Astrocyte (in vitro differentiated cells and primary cell): ENCODE measurements at regions not wholly inside any gene's neighbourhood (a gene's known extent, or its start where the extent isn't known, plus 50 kb on each side); places are given as distances from the start of the nearest gene placed in this dataset.

Experiments
- DNase-seq: peaks from one replicate; pipeline ENCODE4 v3.0.0-alpha.2; 2010; ENCODE audit warnings: low read depth
- FAIRE-seq: peaks from 2 replicates; lab custom pipeline; 2011; peaks lifted over from hg19 to GRCh38; lab: Jason Lieb, UNC
- H2AFZ ChIP-seq: 2 replicates; pipeline ENCODE4 v1.6.0; 2012; ENCODE audit warnings: low read depth, low read length, inconsistent platforms
- H3K27ac ChIP-seq: 2 replicates; pipeline ENCODE4 v1.5.1; 2011; ENCODE audit warnings: low read depth, low read length, inconsistent platforms
- H3K27me3 ChIP-seq: 2 replicates; pipeline ENCODE4 v1.6.0; 2011; ENCODE audit warnings: low read length, inconsistent platforms; ENCODE audit not compliant: insufficient read depth
- H3K36me3 ChIP-seq: 2 replicates; pipeline ENCODE4 v1.5.1; 2011; ENCODE audit warnings: low read length, inconsistent platforms; ENCODE audit not compliant: insufficient read depth
- H3K4me1 ChIP-seq: 2 replicates; pipeline ENCODE4 v1.5.1; 2011; ENCODE audit warnings: low read length, inconsistent platforms; ENCODE audit not compliant: insufficient read depth
- H3K4me2 ChIP-seq: 2 replicates; pipeline ENCODE4 v1.6.0; 2012; ENCODE audit warnings: low read length, inconsistent platforms
- H3K4me3 ChIP-seq: 2 replicates; pipeline ENCODE4 v1.5.1; 2011; ENCODE audit warnings: low read depth, mild to moderate bottlenecking, low read length, inconsistent platforms; ENCODE audit not compliant: insufficient read depth
- H3K79me2 ChIP-seq: 2 replicates; pipeline ENCODE4 v1.6.0; 2012; ENCODE audit warnings: mild to moderate bottlenecking, low read length, inconsistent platforms; ENCODE audit not compliant: insufficient read depth
- H3K9ac ChIP-seq: 2 replicates; pipeline ENCODE4 v1.6.0; 2012; ENCODE audit warnings: mild to moderate bottlenecking, low read length, inconsistent platforms
- H3K9me3 ChIP-seq: 2 replicates; pipeline ENCODE4 v1.5.1; 2012; ENCODE audit warnings: low read depth, mild to moderate bottlenecking, low read length, inconsistent platforms; ENCODE audit not compliant: insufficient read depth
- H4K20me1 ChIP-seq: 2 replicates; pipeline ENCODE4 v1.6.0; 2012; ENCODE audit warnings: low read length, inconsistent platforms; ENCODE audit not compliant: insufficient read depth
- H3K27ac Mint-ChIP-seq: one replicate; pipeline ENCODE4 v1.8.0; 2021; ENCODE audit warnings: mild to moderate bottlenecking, mixed read lengths; ENCODE audit not compliant: unreplicated experiment
- H3K27me3 Mint-ChIP-seq: one replicate; pipeline ENCODE4 v1.8.0; 2021; ENCODE audit warnings: low read depth, mixed read lengths; ENCODE audit not compliant: unreplicated experiment
- H3K36me3 Mint-ChIP-seq: one replicate; pipeline ENCODE4 v1.8.0; 2021; ENCODE audit warnings: low read depth, mixed read lengths; ENCODE audit not compliant: unreplicated experiment
- H3K4me1 Mint-ChIP-seq: one replicate; pipeline ENCODE4 v1.8.0; 2021; ENCODE audit warnings: low read depth, mixed read lengths; ENCODE audit not compliant: unreplicated experiment
- H3K4me3 Mint-ChIP-seq: one replicate; pipeline ENCODE4 v1.8.0; 2021; ENCODE audit warnings: mild to moderate bottlenecking, moderate library complexity, mixed read lengths; ENCODE audit not compliant: unreplicated experiment
- H3K9me3 Mint-ChIP-seq: one replicate; pipeline ENCODE4 v1.8.0; 2021; ENCODE audit warnings: mild to moderate bottlenecking, mixed read lengths; ENCODE audit not compliant: unreplicated experiment
- CTCF ChIP-seq: IDR thresholded peaks from 2 replicates; pipeline ENCODE4 v1.5.1; 2011; ENCODE audit warnings: low read depth, mild to moderate bottlenecking, inconsistent platforms, low read length, moderate library complexity; ENCODE audit not compliant: insufficient read depth
- EZH2 ChIP-seq: IDR thresholded peaks from 2 replicates; pipeline ENCODE4 v1.6.1; 2012; ENCODE audit warnings: mild to moderate bottlenecking, low read length, inconsistent platforms; ENCODE audit not compliant: insufficient read depth

GRCh38 chr5:174444479-174445188 is 279.7 kb upstream of the MSX2 start:
- no peaks in the 10 kb centered on the region for H3K4me1 ChIP-seq
- TF ChIP-seq EZH2 (no peak), CTCF (no peak)
- peaks cover 3% of the 10 kb centered on the region for H3K9me3 ChIP-seq
- Mint-ChIP-seq H3K4me3 (no peak overlapping the region), H3K4me1 (peaks cover 20% of the 10 kb centered on the region), H3K36me3 (no peaks in the 10 kb centered on the region), H3K9me3 (peaks cover 8% of the 10 kb centered on the region), H3K27ac (no peak overlapping the region), H3K27me3 (peaks cover 14% of the 10 kb centered on the region)
- no peaks in the 10 kb centered on the region for H3K36me3 ChIP-seq
- H3K4me2 ChIP-seq, result no peak overlapping the region
- FAIRE-seq (no peak), DNase-seq (no peak)
- H3K9ac ChIP-seq, result no peak overlapping the region
- H4K20me1 ChIP-seq, result no peaks in the 10 kb centered on the region
- H3K27me3 ChIP-seq, result no peaks in the 10 kb centered on the region
- no peak overlapping the region for H3K4me3 ChIP-seq
- H2AFZ ChIP-seq, result no peak overlapping the region
- H3K79me2 ChIP-seq, result no peaks in the 10 kb centered on the region
- H3K27ac ChIP-seq, result no peak overlapping the region

- no peak overlapping the region for H3K4me2 ChIP-seq
- TF ChIP-seq CTCF (no peak), EZH2 (no peak)
- H3K4me3 Mint-ChIP-seq, result no peak overlapping the region
- FAIRE-seq (no peak), DNase-seq (peak; percentile 46)
- H3K36me3 Mint-ChIP-seq, result no peaks in the 10 kb centered on the region
- H3K9me3 Mint-ChIP-seq, result peaks cover 8% of the 10 kb centered on the region
- no peak overlapping the region for H3K9ac ChIP-seq
- no peak overlapping the region for H2AFZ ChIP-seq
- H3K79me2 ChIP-seq, result no peaks in the 10 kb centered on the region
- H3K27ac ChIP-seq, result no peak overlapping the region
- H3K27ac Mint-ChIP-seq, result no peak overlapping the region
- H4K20me1 ChIP-seq, result no peaks in the 10 kb centered on the region
- H3K4me1 Mint-ChIP-seq, result peaks cover 20% of the 10 kb centered on the region
- no peaks in the 10 kb centered on the region for H3K36me3 ChIP-seq
- H3K27me3 ChIP-seq, result no peaks in the 10 kb centered on the region
- H3K27me3 Mint-ChIP-seq, result peaks cover 7% of the 10 kb centered on the region
- no peaks in the 10 kb centered on the region for H3K4me1 ChIP-seq
- no peak overlapping the region for H3K4me3 ChIP-seq
- peaks cover 3% of the 10 kb centered on the region for H3K9me3 ChIP-seq
These were observed 277.9 kb upstream of the MSX2 start for GRCh38 chr5:174446446-174446845.

- H2AFZ ChIP-seq, result no peak overlapping the region
- H3K4me2 ChIP-seq, result no peak overlapping the region
- H3K4me3 ChIP-seq, result no peak overlapping the region
- no peaks in the 10 kb centered on the region for H4K20me1 ChIP-seq
- H3K36me3 Mint-ChIP-seq, result no peaks in the 10 kb centered on the region
- peaks cover 3% of the 10 kb centered on the region for H3K9me3 ChIP-seq
- H3K79me2 ChIP-seq, result no peaks in the 10 kb centered on the region
- H3K36me3 ChIP-seq, result no peaks in the 10 kb centered on the region
- FAIRE-seq, result no peak
- no peak for DNase-seq
- TF ChIP-seq EZH2, result no peak
- no peaks in the 10 kb centered on the region for H3K4me1 ChIP-seq
- no peak overlapping the region for H3K4me3 Mint-ChIP-seq
- peaks cover 7% of the 10 kb centered on the region for H3K27me3 Mint-ChIP-seq
- no peaks in the 10 kb centered on the region for H3K27me3 ChIP-seq
- H3K4me1 Mint-ChIP-seq, result peaks cover 20% of the 10 kb centered on the region
- no peak overlapping the region for H3K27ac Mint-ChIP-seq
- no peak overlapping the region for H3K9ac ChIP-seq
- H3K27ac ChIP-seq, result no peak overlapping the region
- peaks cover 7% of the 10 kb centered on the region for H3K9me3 Mint-ChIP-seq
These were observed 277.4 kb upstream of the MSX2 start for GRCh38 chr5:174446988-174447387.
